H1 (cell line): ENCODE measurements at regions not wholly inside any gene's neighbourhood (a gene's known extent, or its start where the extent isn't known, plus 50 kb on each side); places are given as distances from the start of the nearest gene placed in this dataset.

Source experiments
- CHD7 ChIP-seq: fragments of 300-600 bp; sonication (generic); IDR thresholded peaks from 2 replicates; pipeline ENCODE4 v1.7.1; 2012; ENCODE audit warnings: low read length, moderate library complexity, mild to moderate bottlenecking, inconsistent platforms; ENCODE audit not compliant: insufficient replicate concordance
- EGR1 ChIP-seq: IDR thresholded peaks from 2 replicates; pipeline ENCODE4 v1.6.1; 2011; ENCODE audit warnings: low read depth, low read length, borderline replicate concordance
- HDAC2 ChIP-seq, 2 experiments: fragments of 300-600 bp in 1 of 2; sonication (generic) in 1 of 2; IDR thresholded peaks; 2 replicates each; pipeline ENCODE4 v1.6.1; 2011 to 2012; ENCODE audit warnings: low read depth in 2 of 2, low read length in 2 of 2, mild to moderate bottlenecking in 2 of 2, moderate library complexity in 2 of 2, borderline replicate concordance in 1 of 2, inconsistent platforms in 1 of 2
- KDM5A ChIP-seq: fragments of 200-600 bp; IDR thresholded peaks from 2 replicates; pipeline ENCODE4 v1.7.1; 2012; ENCODE audit warnings: mild to moderate bottlenecking, low read length, inconsistent platforms, mixed read lengths
- MAX ChIP-seq: IDR thresholded peaks from 2 replicates; pipeline ENCODE4 v1.6.1; 2012; ENCODE audit warnings: inconsistent platforms
- POU5F1 ChIP-seq: IDR thresholded peaks from 2 replicates; pipeline ENCODE4 v1.6.1; 2011; ENCODE audit warnings: low read depth, mild to moderate bottlenecking, low read length, moderate library complexity
- RBBP5 ChIP-seq: IDR thresholded peaks from 2 replicates; pipeline ENCODE4 v1.7.1; 2012; ENCODE audit warnings: low read depth, mild to moderate bottlenecking, inconsistent platforms, low read length, moderate library complexity, borderline replicate concordance
- SRF ChIP-seq: IDR thresholded peaks from 2 replicates; pipeline ENCODE4 v1.6.1; 2011; ENCODE audit warnings: mild to moderate bottlenecking, low read depth, low read length, moderate library complexity

DNA sequence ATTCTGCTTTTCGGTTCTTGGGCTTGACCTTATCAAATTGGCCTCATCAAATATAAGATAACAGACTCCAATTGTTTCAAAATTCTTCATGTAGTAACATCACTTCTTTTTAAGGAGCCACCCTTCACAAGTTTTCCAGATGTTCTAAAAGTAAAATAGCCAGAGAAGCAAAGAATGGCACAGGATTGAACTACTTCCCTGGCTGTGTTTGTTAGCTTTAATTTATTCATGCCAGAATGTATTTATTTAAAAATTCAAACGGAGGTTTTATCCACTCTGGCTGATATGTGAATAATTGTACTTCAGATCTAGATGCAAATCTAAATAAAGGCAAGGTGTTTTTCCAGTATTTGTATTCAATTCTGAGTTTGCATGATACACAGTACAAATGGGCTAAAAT is 581.3 kb upstream of the TENM3 start (continued):
- TF ChIP-seq CHD7 (no peak), SRF (no peak), MAX (no peak), HDAC2 (IDR thresholded peaks at IDR 0.05; ENCODE audit: borderline replicate concordance in 1 of 2, low read depth in 2 of 2, low read length in 2 of 2) (no peak), RBBP5 (no peak), KDM5A (no peak), EGR1 (no peak), POU5F1 (no peak)
